Mesenchymal stem cell (in vitro differentiated cells and primary cell): ENCODE measurements at regions not wholly inside any gene's neighbourhood (a gene's known extent, or its start where the extent isn't known, plus 50 kb on each side); places are given as distances from the start of the nearest gene placed in this dataset.
A peak's percentile ranks its signal among the peaks of the same experiment; 100 is the strongest.

Source experiments
- DNase-seq: peaks from one replicate; pipeline ENCODE4 v3.0.0-alpha.2; 2013
- H2AFZ ChIP-seq: one replicate; pipeline ENCODE4 v1.6.1; 2013; ENCODE audit warnings: low read depth, mild to moderate bottlenecking, control low read depth, inconsistent platforms, low read length, moderate library complexity
- H2AK5ac ChIP-seq: 2 replicates; pipeline ENCODE4 v1.6.1; 2013; ENCODE audit warnings: low read length, moderate library complexity, mild to moderate bottlenecking, inconsistent platforms; ENCODE audit not compliant: severe bottlenecking
- H2BK120ac ChIP-seq: one replicate; pipeline ENCODE4 v1.6.1; 2013; ENCODE audit warnings: low read depth, mild to moderate bottlenecking, inconsistent platforms, low read length, moderate library complexity
- H2BK12ac ChIP-seq, 2 experiments: one replicate each; pipeline ENCODE4 v1.6.1; 2013; ENCODE audit warnings: inconsistent platforms in 2 of 2, low read length in 2 of 2, mild to moderate bottlenecking in 2 of 2, moderate library complexity in 2 of 2, control low read depth in 1 of 2
- H2BK15ac ChIP-seq: one replicate; pipeline ENCODE4 v1.6.1; 2013; ENCODE audit warnings: mild to moderate bottlenecking, low read depth, inconsistent platforms; ENCODE audit not compliant: poor library complexity, severe bottlenecking
- H2BK5ac ChIP-seq: 2 replicates; pipeline ENCODE4 v1.6.1; 2013; ENCODE audit warnings: low read depth, mild to moderate bottlenecking, low read length, control low read depth, inconsistent platforms; ENCODE audit not compliant: poor library complexity, severe bottlenecking
- H3K14ac ChIP-seq, 2 experiments: one replicate each; pipeline ENCODE4 v1.6.1; 2013; ENCODE audit warnings: inconsistent platforms in 2 of 2, low read length in 2 of 2, control low read depth in 1 of 2, mild to moderate bottlenecking in 1 of 2, moderate library complexity in 1 of 2
- H3K18ac ChIP-seq, 2 experiments: one replicate each; pipeline ENCODE4 v1.6.1; 2013; ENCODE audit warnings: inconsistent platforms in 2 of 2, low read length in 2 of 2, control low read depth in 1 of 2, low read depth in 1 of 2, mild to moderate bottlenecking in 1 of 2
- H3K23ac ChIP-seq, 2 experiments: one replicate each; pipeline ENCODE4 v1.6.1; 2013; ENCODE audit warnings: inconsistent platforms in 2 of 2, low read length in 2 of 2, mild to moderate bottlenecking in 2 of 2, moderate library complexity in 2 of 2, control low read depth in 1 of 2
- H3K27ac ChIP-seq: 2 replicates; pipeline ENCODE4 v1.5.1; 2013; ENCODE audit warnings: mild to moderate bottlenecking, moderate library complexity, low read length, control low read depth, inconsistent platforms; ENCODE audit not compliant: poor library complexity, severe bottlenecking
- H3K27me3 ChIP-seq, 2 experiments: 2 replicates each; pipeline versions ENCODE4 v1.6.1 to v1.7.0; 2013; ENCODE audit warnings: low read length in 2 of 2, mild to moderate bottlenecking in 2 of 2, moderate library complexity in 2 of 2, control low read depth in 1 of 2, inconsistent platforms in 1 of 2; ENCODE audit not compliant: control insufficient read depth in 1 of 2, insufficient read depth in 1 of 2
- H3K36me3 ChIP-seq, 2 experiments: 2 replicates each; pipeline versions ENCODE4 v1.6.1 to v1.7.0; 2013; ENCODE audit warnings: low read length in 2 of 2, control low read depth in 1 of 2, inconsistent platforms in 1 of 2, low read depth in 1 of 2, mild to moderate bottlenecking in 1 of 2; ENCODE audit not compliant: insufficient read depth in 2 of 2, control insufficient read depth in 1 of 2
- H3K4ac ChIP-seq, 2 experiments: one replicate each; pipeline ENCODE4 v1.6.1; 2013; ENCODE audit warnings: inconsistent platforms in 2 of 2, low read length in 2 of 2, mild to moderate bottlenecking in 2 of 2, moderate library complexity in 2 of 2, control low read depth in 1 of 2, low read depth in 1 of 2
- H3K4me1 ChIP-seq: 2 replicates; pipeline ENCODE4 v1.6.1; 2013; ENCODE audit warnings: low read depth, low read length, control low read depth; ENCODE audit not compliant: control insufficient read depth, insufficient read depth
- H3K4me2 ChIP-seq: 2 replicates; pipeline ENCODE4 v1.6.1; 2013; ENCODE audit warnings: low read length, mild to moderate bottlenecking, inconsistent platforms; ENCODE audit not compliant: poor library complexity, severe bottlenecking
- H3K4me3 ChIP-seq, 2 experiments: 2 replicates each; pipeline versions ENCODE4 v1.5.1 to v1.7.0; 2013; ENCODE audit warnings: low read length in 2 of 2, mild to moderate bottlenecking in 2 of 2, control low read depth in 1 of 2, low read depth in 1 of 2; ENCODE audit not compliant: insufficient read depth in 1 of 2
- H3K79me1 ChIP-seq: replicated peaks from 2 replicates; pipeline ENCODE4 v1.6.1; 2013; ENCODE audit warnings: mild to moderate bottlenecking, control low read depth, low read length, inconsistent platforms; ENCODE audit not compliant: poor library complexity, severe bottlenecking
- H3K9ac ChIP-seq: 2 replicates; pipeline ENCODE4 v1.7.0; 2013; ENCODE audit warnings: mild to moderate bottlenecking, low read length, moderate library complexity
- H3K9me3 ChIP-seq: 2 replicates; pipeline ENCODE4 v1.7.0; 2013; ENCODE audit warnings: mild to moderate bottlenecking, low read length; ENCODE audit not compliant: control insufficient read depth
- H4K8ac ChIP-seq: one replicate; pipeline ENCODE4 v1.6.1; 2013; ENCODE audit warnings: inconsistent platforms, mild to moderate bottlenecking, low read length, moderate library complexity
- H4K91ac ChIP-seq: one replicate; pipeline ENCODE4 v1.6.1; 2013; ENCODE audit warnings: mild to moderate bottlenecking, low read length, inconsistent platforms
- WGBS: methylation state at CpG from one replicate; pipeline ENCODE4 v1.1.7; 2013; ENCODE audit warnings: mixed read lengths; 5-methylcytosine and 5-hydroxymethylcytosine counted together

GRCh38 chr13:30359991-30360390 is 52.6 kb upstream of the KATNAL1 start:
- Histone ChIP-seq H3K4me3 (no peak overlapping the region), H3K79me1 (no peaks in the 10 kb centered on the region), H3K18ac (no peak overlapping the region), H2AK5ac (no peak overlapping the region), H4K8ac (no peak overlapping the region), H3K4me1 (peaks cover 12% of the 10 kb centered on the region), H3K14ac (no peak overlapping the region), H2BK120ac (no peak overlapping the region), H3K27ac (no peak overlapping the region), H3K23ac (no peak overlapping the region), H3K4ac (no peak overlapping the region), H3K4me2 (no peak overlapping the region), H2AFZ (no peak overlapping the region), H3K9me3 (no peaks in the 10 kb centered on the region), H2BK12ac (no peak overlapping the region), H3K27me3 (no peaks in the 10 kb centered on the region), H3K9ac (no peak overlapping the region), H2BK5ac (no peak overlapping the region), H2BK15ac (peak overlapping the region; percentile 38), H4K91ac (no peak overlapping the region), H3K36me3 (no peaks in the 10 kb centered on the region)
- no peak for DNase-seq
- WGBS = 100% methylated on average over 2 of the region's 2 CpGs

GRCh38 chr13:30360586-30360985 is 53.2 kb upstream of the KATNAL1 start:
- H3K79me1 ChIP-seq = no peaks in the 10 kb centered on the region
- DNase-seq = no peak
- no peak overlapping the region for H3K4ac ChIP-seq
- H3K4me1 ChIP-seq = peaks cover 9% of the 10 kb centered on the region
- H3K23ac ChIP-seq = no peak overlapping the region
- H2BK5ac ChIP-seq = no peak overlapping the region
- no peak overlapping the region for H3K9ac ChIP-seq
- no peak overlapping the region for H2BK15ac ChIP-seq
- no peaks in the 10 kb centered on the region for H3K36me3 ChIP-seq
- H4K8ac ChIP-seq = no peak overlapping the region
- no peak overlapping the region for H2BK120ac ChIP-seq
- no peak overlapping the region for H2AK5ac ChIP-seq
- H3K4me2 ChIP-seq = no peak overlapping the region
- H4K91ac ChIP-seq = no peak overlapping the region
- H3K9me3 ChIP-seq = no peaks in the 10 kb centered on the region
- no peak overlapping the region for H3K27ac ChIP-seq
- H2BK12ac ChIP-seq = no peak overlapping the region
- no peak overlapping the region for H3K4me3 ChIP-seq
- 97% methylated on average over 3 of the region's 3 CpGs for WGBS
- H3K14ac ChIP-seq = no peak overlapping the region
- no peak overlapping the region for H3K18ac ChIP-seq
- H3K27me3 ChIP-seq = no peaks in the 10 kb centered on the region
- H2AFZ ChIP-seq = no peak overlapping the region

GRCh38 chr13:30362005-30362788 is 54.8 kb upstream of the KATNAL1 start:
- no peak for DNase-seq
- Histone ChIP-seq H2BK120ac (no peak overlapping the region), H3K4me1 (peaks cover 9% of the 10 kb centered on the region), H3K9me3 (no peaks in the 10 kb centered on the region), H3K36me3 (no peaks in the 10 kb centered on the region), H2BK15ac (no peak overlapping the region), H3K9ac (peak overlapping the region; percentile 79), H4K91ac (no peak overlapping the region), H2AK5ac (no peak overlapping the region), H2BK5ac (no peak overlapping the region), H3K23ac (no peak overlapping the region), H3K27ac (no peak overlapping the region), H2BK12ac (peak overlapping the region; percentile 42 to 70), H3K79me1 (no peaks in the 10 kb centered on the region), H2AFZ (no peak overlapping the region), H3K4ac (no peak overlapping the region), H3K27me3 (no peaks in the 10 kb centered on the region), H3K4me3 (peak overlapping the region in 1 of 2 experiments; percentile 62), H4K8ac (peak overlapping the region; percentile 46), H3K14ac (no peak overlapping the region), H3K18ac (no peak overlapping the region), H3K4me2 (no peak overlapping the region)
- WGBS = 85% methylated on average over 4 of the region's 6 CpGs

- Histone ChIP-seq H2BK120ac (no peak overlapping the region), H4K91ac (no peak overlapping the region), H3K14ac (no peak overlapping the region), H2AFZ (no peak overlapping the region), H3K18ac (no peak overlapping the region), H3K27me3 (no peaks in the 10 kb centered on the region), H3K4me3 (peak overlapping the region in 1 of 2 experiments; percentile 62), H2BK15ac (no peak overlapping the region), H3K9ac (peak overlapping the region; percentile 79), H3K79me1 (no peaks in the 10 kb centered on the region), H4K8ac (peak overlapping the region; percentile 46), H2BK12ac (peak overlapping the region in 1 of 2 experiments; percentile 56), H3K23ac (no peak overlapping the region), H2AK5ac (no peak overlapping the region), H3K4me2 (no peak overlapping the region), H3K4ac (no peak overlapping the region), H3K4me1 (peaks cover 6% of the 10 kb centered on the region), H3K27ac (no peak overlapping the region), H3K9me3 (no peaks in the 10 kb centered on the region), H2BK5ac (no peak overlapping the region), H3K36me3 (no peaks in the 10 kb centered on the region)
- no peak for DNase-seq
- WGBS = 89% methylated on average over 12 of the region's 12 CpGs
Observed at GRCh38 chr13:30362869-30363268, 55.5 kb upstream of the KATNAL1 start.
